ENCODE measurements at regions not wholly inside any gene's neighbourhood (a gene's known extent, or its start where the extent isn't known, plus 50 kb on each side); places are given as distances from the start of the nearest gene placed in this dataset.

DNA sequence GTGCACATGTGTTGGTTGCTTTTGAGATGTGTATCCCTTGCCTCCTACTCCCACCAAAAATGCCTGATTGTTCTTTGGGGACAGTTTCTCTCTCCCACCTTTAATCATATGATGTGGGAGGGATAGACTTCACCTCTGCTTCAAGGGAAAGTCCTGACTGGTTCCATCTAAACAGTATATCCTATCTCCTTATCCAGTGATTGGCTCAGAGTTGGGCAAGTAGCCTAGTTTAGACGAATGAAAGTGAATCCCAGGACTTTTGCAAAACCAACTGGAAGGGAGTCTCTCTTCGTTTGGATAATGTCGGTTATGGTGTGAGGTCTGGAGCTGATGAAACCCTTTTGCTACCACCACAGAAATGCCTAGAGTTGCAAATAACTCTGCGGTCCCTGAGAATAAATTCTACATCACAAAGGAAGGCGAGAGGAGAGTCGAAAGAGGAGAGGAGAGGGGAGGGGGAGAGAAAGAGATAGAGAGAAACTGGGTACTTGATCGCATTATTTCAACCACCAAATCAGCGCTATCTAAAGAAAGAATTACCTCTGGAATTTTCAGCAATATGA is 77.1 kb upstream of the SALL1 start:
- H3K9me3 ChIP-seq = no peaks in the 10 kb centered on the region
- no peaks in the 10 kb centered on the region for H3K36me3 ChIP-seq
- no peaks in the 10 kb centered on the region for H3K4me1 ChIP-seq (ENCODE audit: control insufficient read depth in 1 of 2, low read depth in 2 of 2)
- ATAC-seq (ENCODE audit: insufficient number of reproducible peaks, low FRiP score, low read depth) (no peak), DNase-seq (ENCODE audit: low spot score) (no peak)
- H3K27ac ChIP-seq = no peak overlapping the region
- TF ChIP-seq CTCF (IDR thresholded peaks at IDR 0.05) = no peak
- H3K27me3 ChIP-seq (replicated peaks; ENCODE audit: insufficient read depth) = no peaks in the 10 kb centered on the region
- no peak overlapping the region for H3K4me3 ChIP-seq

DNA sequence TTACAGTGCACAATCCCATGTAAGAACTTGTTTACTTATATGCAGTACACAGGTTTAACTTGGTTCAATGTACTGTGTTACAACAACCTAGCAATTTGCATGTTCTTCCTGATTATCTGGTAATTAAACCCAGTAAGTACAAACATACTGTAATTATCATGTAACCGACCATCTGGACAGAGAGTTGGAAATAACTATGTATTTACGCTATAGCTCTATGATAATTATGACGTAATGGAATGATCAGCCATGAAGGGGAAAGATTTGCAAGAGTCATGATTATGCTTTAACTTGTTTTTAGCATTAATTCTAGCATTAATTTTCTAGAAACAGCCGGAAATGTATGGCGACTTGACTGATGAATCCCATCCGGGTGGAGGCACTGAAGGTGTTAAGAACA is 74.8 kb upstream of the SALL1 start:
- DNase-seq (ENCODE audit: low spot score) = no peak
- no peak for ATAC-seq (ENCODE audit: insufficient number of reproducible peaks, low FRiP score, low read depth)
- Histone ChIP-seq H3K4me1 (ENCODE audit: control insufficient read depth in 1 of 2, low read depth in 2 of 2) (no peaks in the 10 kb centered on the region), H3K36me3 (no peaks in the 10 kb centered on the region), H3K27me3 (replicated peaks; ENCODE audit: insufficient read depth) (no peaks in the 10 kb centered on the region), H3K9me3 (no peaks in the 10 kb centered on the region), H3K4me3 (no peak overlapping the region), H3K27ac (no peak overlapping the region)
- TF ChIP-seq CTCF (IDR thresholded peaks at IDR 0.05) = no peak

DNA sequence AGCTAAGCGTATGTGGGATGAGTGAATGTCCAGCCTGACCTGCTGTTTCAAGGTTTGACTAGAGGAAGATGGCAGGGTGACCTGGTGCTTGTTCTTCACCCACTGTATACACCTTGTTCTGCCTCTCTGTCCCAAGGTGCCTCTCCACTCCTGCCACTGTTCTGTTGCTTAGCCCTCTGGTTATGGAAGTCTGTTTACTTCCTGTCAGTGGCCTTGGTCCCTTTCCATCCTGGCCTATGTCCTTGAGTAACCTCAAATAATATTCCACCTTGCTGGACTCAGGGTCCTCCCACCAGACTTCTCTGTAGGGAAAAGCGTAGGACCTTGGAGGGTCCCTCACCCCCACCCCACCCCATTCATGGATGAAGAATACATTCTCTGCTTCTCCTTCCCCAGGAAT is 73.2 kb upstream of the SALL1 start:
- Histone ChIP-seq H3K4me1 (ENCODE audit: control insufficient read depth in 1 of 2, low read depth in 2 of 2) (no peaks in the 10 kb centered on the region), H3K27ac (no peak overlapping the region), H3K36me3 (no peaks in the 10 kb centered on the region), H3K9me3 (no peaks in the 10 kb centered on the region), H3K27me3 (replicated peaks; ENCODE audit: insufficient read depth) (no peaks in the 10 kb centered on the region), H3K4me3 (no peak overlapping the region)
- ATAC-seq (ENCODE audit: insufficient number of reproducible peaks, low FRiP score, low read depth) (no peak), DNase-seq (ENCODE audit: low spot score) (no peak)
- no peak for TF ChIP-seq CTCF (IDR thresholded peaks at IDR 0.05)

DNA sequence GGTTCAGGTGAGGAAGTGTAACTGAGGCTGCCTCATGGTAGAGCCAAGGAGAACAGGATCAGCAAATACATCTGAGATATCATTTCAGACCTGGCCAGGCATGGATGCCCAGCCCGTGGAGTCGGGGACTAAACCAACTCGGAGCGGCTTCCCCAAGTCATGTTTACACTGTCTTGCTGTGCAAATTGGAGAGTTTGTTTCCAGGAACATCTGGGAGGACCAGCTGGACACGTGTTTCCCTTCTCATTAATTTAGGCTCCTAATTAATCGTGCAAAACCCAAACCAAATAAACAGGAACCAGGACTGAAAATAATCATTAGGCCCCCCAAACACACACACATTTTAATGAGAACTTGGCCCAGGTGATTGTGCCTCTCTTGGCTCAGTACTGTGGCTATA is 70.9 kb upstream of the SALL1 start:
- Histone ChIP-seq H3K9me3 (no peaks in the 10 kb centered on the region), H3K27me3 (replicated peaks; ENCODE audit: insufficient read depth) (no peaks in the 10 kb centered on the region), H3K27ac (no peak overlapping the region), H3K36me3 (no peaks in the 10 kb centered on the region), H3K4me1 (ENCODE audit: control insufficient read depth in 1 of 2, low read depth in 2 of 2) (no peaks in the 10 kb centered on the region), H3K4me3 (no peak overlapping the region)
- no peak for TF ChIP-seq CTCF (IDR thresholded peaks at IDR 0.05)
- ATAC-seq (ENCODE audit: insufficient number of reproducible peaks, low FRiP score, low read depth) (no peak), DNase-seq (ENCODE audit: low spot score) (no peak)

DNA sequence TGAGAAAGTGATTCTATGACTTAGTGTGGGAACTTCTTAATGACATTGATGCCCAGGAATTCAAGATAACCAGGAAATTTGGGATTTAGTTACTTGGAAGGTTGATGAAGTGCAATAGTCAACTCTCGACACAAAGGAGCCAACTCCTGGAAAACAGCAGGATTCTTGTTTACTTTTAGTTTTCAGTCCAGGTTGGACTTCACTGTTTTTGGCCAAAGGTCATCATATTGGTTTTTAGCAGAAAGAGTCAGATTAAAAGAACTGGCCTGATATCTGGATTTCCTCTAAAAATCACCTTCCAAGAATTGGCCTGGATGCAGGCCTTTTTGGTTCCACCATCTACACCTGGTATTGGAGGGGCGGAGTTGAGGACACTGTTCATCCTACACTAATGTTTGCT is 60.1 kb upstream of the SALL1 start:
- Histone ChIP-seq H3K4me3 (no peak overlapping the region), H3K36me3 (no peaks in the 10 kb centered on the region), H3K9me3 (no peaks in the 10 kb centered on the region), H3K27ac (no peak overlapping the region), H3K27me3 (replicated peaks; ENCODE audit: insufficient read depth) (no peaks in the 10 kb centered on the region), H3K4me1 (ENCODE audit: control insufficient read depth in 1 of 2, low read depth in 2 of 2) (no peaks in the 10 kb centered on the region)
- ATAC-seq (ENCODE audit: insufficient number of reproducible peaks, low FRiP score, low read depth) = no peak
- no peak for DNase-seq (ENCODE audit: low spot score)
- TF ChIP-seq CTCF (IDR thresholded peaks at IDR 0.05) = no peak

Measured in thoracic aorta (tissue), 2 donors.